GM19328 (cell line): ENCODE measurements at regions not wholly inside any gene's neighbourhood (a gene's known extent, or its start where the extent isn't known, plus 50 kb on each side); places are given as distances from the start of the nearest gene placed in this dataset.

Experiments
- ATAC-seq: cut with Tn5 transposase; IDR thresholded peaks from one replicate; pipeline ENCODE4 v1.9.1; 2021; ENCODE audit warnings: mild to moderate bottlenecking, moderate library complexity; ENCODE audit not compliant: unreplicated experiment

GRCh38 chr4:11194431-11194830 is 234.3 kb downstream of the HS3ST1 start:
- no peak for ATAC-seq

GRCh38 chr4:11189756-11190155 is 238.9 kb downstream of the HS3ST1 start:
- no peak for ATAC-seq

GRCh38 chr4:11183356-11183740 is 245.3 kb downstream of the HS3ST1 start:
- ATAC-seq = no peak

GRCh38 chr4:11182586-11183355 is 245.9 kb downstream of the HS3ST1 start:
- ATAC-seq = no peak

GRCh38 chr4:11182031-11182430 is 246.7 kb downstream of the HS3ST1 start:
- no peak for ATAC-seq

GRCh38 chr4:11179796-11180195 is 248.9 kb downstream of the HS3ST1 start:
- no peak for ATAC-seq

GRCh38 chr4:11178433-11178832 is 250.3 kb downstream of the HS3ST1 start:
- ATAC-seq = no peak

- no peak for ATAC-seq
Measured at GRCh38 chr4:11175374-11175773, 253.3 kb downstream of the HS3ST1 start.

- no peak for ATAC-seq
Measured at GRCh38 chr4:11166606-11167005, 262.1 kb downstream of the HS3ST1 start.

- ATAC-seq = no peak
Measured at GRCh38 chr4:11166034-11166433, 262.7 kb downstream of the HS3ST1 start.

GRCh38 chr4:11165052-11165451 is 263.6 kb downstream of the HS3ST1 start:
- no peak for ATAC-seq

- ATAC-seq = no peak
Measured at GRCh38 chr4:11160288-11160687, 268.4 kb downstream of the HS3ST1 start.

GRCh38 chr4:11158971-11159370 is 269.7 kb downstream of the HS3ST1 start:
- ATAC-seq = no peak

- ATAC-seq = no peak
Measured at GRCh38 chr4:11155208-11155867, 273.4 kb downstream of the HS3ST1 start.

- ATAC-seq = no peak
Measured at GRCh38 chr4:11153171-11153750, 275.4 kb downstream of the HS3ST1 start.

GRCh38 chr4:11152684-11153083 is 276.0 kb downstream of the HS3ST1 start:
- ATAC-seq = no peak

- ATAC-seq = no peak
Measured at GRCh38 chr4:11151500-11151899, 277.2 kb downstream of the HS3ST1 start.

GRCh38 chr4:11149612-11150259 is 279.0 kb downstream of the HS3ST1 start:
- ATAC-seq = no peak

GRCh38 chr4:11139871-11140270 is 288.8 kb downstream of the HS3ST1 start:
- no peak for ATAC-seq

- ATAC-seq = no peak
Measured at GRCh38 chr4:11138964-11139363, 289.7 kb downstream of the HS3ST1 start.

GRCh38 chr4:11134705-11135104 is 294.0 kb downstream of the HS3ST1 start:
- no peak for ATAC-seq

GRCh38 chr4:11133868-11134267 is 294.8 kb downstream of the HS3ST1 start:
- ATAC-seq = no peak
